ENCODE measurements at regions not wholly inside any gene's neighbourhood (a gene's known extent, or its start where the extent isn't known, plus 50 kb on each side); places are given as distances from the start of the nearest gene placed in this dataset.
A peak's percentile ranks its signal among the peaks of the same experiment; 100 is the strongest.
"Not testable (repeated sequence)": the region's sequence is repeated elsewhere in the genome, so short reads cannot be mapped to it uniquely, and the experiment has no call there.

GRCh38 chr11:109937968-109938367 is 155.2 kb upstream of the ZC3H12C start:
- DNase-seq (ENCODE audit: low spot score): no peak

DNA sequence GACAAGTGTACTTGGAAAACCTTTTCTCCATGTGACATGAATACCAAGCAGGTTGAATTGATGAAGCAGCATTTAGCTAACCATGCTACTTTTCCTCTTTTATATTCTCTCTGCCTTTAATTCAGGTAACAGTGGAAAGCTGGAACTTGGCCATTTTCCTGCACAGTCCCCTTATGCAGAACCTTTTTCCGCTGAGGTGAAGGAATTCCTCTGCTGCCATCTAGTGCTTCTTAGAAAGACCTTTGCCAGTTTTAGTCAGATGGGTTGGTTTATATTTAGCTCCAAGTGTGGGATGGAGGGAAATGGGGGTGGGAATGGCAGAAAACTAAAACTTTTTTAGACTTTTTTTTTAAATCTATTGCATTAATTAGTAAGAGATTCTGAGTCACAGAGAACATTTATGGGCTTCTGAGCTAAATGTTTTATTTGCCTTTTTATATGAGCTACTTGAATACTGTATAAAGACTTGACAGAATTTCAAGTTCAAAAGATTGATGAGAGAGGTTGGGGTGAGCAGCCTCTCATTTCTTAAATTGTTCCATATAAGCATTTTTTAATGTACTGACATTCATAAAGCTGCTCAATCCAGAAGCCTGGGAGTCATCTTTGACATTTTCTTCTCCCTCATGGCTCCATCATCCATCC is 153.9 kb upstream of the ZC3H12C start:
- DNase-seq (ENCODE audit: low spot score): no peak

GRCh38 chr11:109940816-109941215 is 152.4 kb upstream of the ZC3H12C start:
- no peak for DNase-seq (ENCODE audit: low spot score)

DNA sequence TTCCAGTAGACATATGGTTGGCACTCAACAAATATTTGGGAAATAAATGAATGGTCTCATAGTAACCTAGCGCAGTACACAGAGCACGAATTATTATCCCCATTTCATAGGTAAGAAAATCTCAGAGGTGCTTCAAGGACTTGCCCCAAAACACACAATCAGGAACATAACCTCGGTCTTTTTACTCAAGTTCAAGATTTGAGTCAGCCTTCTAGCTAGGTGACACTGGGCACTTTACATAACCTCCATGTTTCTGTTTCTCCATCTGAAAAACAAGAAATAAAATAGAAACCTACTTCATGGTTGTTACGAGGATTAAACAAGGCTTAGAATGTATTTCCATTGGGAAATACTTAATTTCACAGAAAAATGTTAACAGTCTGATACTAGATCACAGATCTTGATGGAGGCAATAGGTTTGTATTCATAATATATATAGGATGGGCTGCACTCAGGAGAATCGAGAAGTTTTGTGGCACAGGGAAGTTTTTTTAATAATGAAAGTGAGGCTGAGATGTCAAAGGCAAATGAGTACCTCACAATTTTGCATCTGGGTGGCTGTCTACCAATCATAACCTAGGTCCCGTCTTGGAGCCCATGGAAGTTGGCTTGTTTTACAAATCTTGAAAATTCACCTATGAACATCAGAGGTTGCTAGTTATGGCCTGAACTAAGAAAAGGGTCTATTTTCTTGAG is 147.4 kb upstream of the ZC3H12C start:
- no peak for DNase-seq (ENCODE audit: low spot score)

GRCh38 chr11:109946322-109946846 is 146.8 kb upstream of the ZC3H12C start:
- peak; percentile 35 for DNase-seq (ENCODE audit: low spot score)

DNA sequence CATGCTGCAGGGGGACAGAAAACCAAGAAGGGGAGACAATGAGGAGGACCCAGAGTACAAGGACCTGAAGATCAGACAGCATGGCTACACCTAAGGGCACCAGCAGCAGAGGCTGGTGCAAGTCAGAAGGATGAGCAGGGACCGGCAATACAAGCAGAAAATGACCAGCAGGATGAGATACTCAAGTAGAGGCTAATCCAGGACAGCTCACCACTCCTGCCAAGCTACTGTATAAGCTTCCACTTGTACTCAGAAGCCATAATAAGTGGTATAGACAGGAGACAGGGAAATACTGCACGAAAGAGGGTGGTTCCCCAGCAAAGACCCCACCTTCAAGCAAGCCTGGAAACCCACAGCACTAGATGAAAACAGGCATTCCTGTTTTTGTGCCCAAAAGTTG is 138.7 kb upstream of the ZC3H12C start:
- no peak for DNase-seq (ENCODE audit: low spot score)

DNA sequence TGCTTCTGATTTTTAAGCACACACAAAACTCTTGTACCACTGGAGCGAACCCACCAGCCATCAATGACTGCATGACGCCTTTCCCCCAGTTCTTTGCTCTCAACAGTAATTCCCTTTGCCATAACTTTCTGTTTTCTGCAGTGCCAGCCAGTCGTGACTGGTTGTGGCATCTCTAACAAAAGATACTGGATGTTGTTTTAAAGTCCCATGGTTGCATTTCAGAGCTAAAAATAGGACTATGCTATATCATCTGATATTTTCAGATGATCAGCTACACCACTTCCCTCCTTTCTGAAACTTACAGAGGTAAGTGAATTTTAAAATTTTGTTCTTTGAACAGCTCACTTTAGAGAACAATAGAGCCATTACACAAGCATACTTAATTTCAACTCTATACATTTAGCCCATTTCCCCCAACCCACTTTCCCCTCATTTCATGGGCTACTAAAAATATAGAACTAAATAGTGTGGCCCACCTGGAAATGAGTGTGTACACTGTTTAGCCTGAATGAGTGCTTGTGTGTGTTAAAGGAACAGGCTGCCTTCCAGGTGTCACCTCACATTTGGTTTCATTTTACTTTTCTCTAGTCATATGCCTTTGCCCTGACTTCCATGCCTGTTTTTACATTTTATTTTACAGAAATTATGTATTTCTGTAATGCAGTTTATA is 136.9 kb upstream of the ZC3H12C start:
- no peak for DNase-seq (ENCODE audit: low spot score)

GRCh38 chr11:109957000-109957399 is 136.2 kb upstream of the ZC3H12C start:
- no peak for DNase-seq (ENCODE audit: low spot score)

GRCh38 chr11:109957601-109958000 is 135.6 kb upstream of the ZC3H12C start:
- DNase-seq (ENCODE audit: low spot score): no peak

- DNase-seq (ENCODE audit: low spot score): no peak
Observed at GRCh38 chr11:109958131-109958820, 134.9 kb upstream of the ZC3H12C start.

DNA sequence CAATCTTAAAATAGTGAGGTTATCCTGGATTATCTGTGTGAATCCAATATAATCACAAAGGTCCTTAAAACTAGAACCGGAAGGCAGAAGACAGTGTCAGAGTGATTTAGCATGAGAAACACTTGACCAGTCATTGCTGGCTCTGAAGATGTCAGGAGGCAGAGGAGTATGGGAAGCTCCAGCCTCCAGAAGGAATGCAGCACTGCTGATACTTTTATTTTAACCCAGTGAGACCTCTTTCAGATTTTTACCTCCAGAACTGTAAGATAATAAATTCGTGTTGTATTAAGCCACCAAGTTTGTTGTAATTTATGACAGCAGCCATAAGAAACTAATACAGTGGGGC is 134.4 kb upstream of the ZC3H12C start:
- DNase-seq (ENCODE audit: low spot score): no peak

DNA sequence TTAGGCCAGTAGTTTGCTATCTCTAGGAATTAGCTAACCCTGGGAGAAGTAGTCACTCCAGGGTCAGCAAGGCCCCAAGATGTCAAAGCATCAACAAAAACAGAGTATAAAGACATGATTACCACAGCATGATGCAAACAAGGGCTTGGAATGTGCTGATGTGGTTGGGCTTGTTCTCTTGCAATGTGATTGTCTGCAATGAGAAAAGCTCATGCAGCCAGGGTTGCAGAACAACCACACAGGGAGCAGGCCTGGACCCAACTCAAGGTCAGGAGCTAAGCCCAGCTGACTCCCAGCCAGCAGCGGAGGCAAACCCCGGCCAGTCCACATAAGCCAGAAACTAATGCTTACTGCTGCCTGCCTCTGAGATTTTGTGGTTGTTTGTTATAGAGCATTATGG is 132.4 kb upstream of the ZC3H12C start:
- DNase-seq (ENCODE audit: low spot score): no peak

GRCh38 chr11:109961261-109961660 is 131.9 kb upstream of the ZC3H12C start:
- no peak for DNase-seq (ENCODE audit: low spot score)

DNA sequence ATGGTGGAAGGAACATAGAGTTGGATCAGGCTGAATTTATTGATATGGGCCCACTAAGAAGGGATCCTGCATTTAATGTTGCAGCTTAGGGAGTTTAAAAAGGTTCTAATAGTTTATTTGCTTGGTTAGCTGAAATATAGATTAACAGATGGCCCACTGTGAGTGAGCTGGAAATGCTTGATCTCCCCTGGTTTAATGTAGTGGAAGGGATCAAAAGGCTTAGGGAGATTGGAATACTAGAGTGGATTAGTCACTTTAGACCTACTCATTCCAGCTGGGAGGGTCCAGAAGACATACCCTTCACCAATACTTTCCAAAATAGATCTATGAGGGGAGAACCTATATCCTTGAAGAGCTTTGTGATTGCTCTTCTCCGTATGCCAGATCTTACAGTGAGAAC is 130.1 kb upstream of the ZC3H12C start:
- DNase-seq (ENCODE audit: low spot score): no peak

- DNase-seq (ENCODE audit: low spot score): no peak
Observed at GRCh38 chr11:109964487-109964886, 128.7 kb upstream of the ZC3H12C start.

DNA sequence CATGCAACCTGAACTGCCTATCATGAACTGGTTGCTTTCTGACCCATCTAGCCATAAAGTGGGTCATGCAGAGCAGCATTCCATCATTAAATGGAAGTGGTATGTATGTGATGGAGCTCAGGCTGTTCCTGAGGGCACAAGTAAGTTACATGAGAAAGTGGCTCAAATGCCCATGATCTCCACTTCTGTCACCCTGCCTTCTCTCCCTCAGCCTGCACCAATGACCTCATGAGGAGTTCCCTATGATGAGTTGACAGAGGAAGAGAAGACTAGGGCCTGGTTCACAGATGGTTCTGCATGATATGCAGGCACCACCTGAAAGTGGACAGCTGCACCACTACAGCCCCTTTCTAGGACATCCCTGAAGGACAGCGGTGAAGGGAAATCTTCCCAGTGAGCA is 127.7 kb upstream of the ZC3H12C start:
- not testable (repeated sequence) for DNase-seq (ENCODE audit: low spot score)

DNA sequence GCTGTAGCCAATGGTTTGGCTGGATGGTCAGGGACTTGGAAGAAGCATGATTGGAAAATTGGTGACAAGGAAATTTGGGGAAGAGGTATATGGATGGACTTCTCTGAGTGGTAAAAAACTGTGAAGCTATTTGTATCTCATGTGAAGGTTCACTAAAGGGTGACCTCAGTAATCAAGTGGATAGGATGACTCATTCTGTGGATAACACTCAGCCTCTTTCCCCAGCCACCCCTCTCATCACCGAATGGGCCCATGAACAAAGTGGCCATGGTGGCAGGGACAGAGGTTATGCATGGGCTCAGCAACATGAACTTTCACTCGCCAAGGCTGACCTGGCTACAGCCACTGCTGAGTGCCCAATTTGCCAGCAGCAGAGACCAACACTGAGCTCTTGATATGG is 127.3 kb upstream of the ZC3H12C start:
- DNase-seq (ENCODE audit: low spot score): not testable (repeated sequence)

GRCh38 chr11:109967136-109967535 is 126.1 kb upstream of the ZC3H12C start:
- not testable (repeated sequence) for DNase-seq (ENCODE audit: low spot score)

GRCh38 chr11:109968299-109968698 is 124.9 kb upstream of the ZC3H12C start:
- no peak for DNase-seq (ENCODE audit: low spot score)

DNA sequence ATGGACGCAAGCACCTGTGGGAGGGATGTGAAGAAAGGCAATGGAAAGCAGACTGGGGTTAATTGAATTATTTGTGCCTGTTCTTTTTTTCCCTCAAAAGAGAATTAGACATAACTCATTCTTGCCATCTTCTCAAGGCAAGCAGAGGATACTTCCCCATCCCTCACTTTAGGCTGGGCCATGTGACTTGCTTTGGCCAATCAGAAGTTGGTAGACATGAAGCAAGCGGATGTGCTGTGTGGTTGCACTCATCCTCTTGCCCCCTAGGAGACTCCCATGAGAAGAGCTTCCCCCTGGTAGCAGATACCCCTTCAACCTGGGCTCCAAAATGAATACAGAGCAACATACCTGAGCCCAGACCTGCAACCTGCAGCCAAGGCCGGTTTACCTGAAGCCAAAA is 124.4 kb upstream of the ZC3H12C start:
- DNase-seq (ENCODE audit: low spot score): no peak

DNA sequence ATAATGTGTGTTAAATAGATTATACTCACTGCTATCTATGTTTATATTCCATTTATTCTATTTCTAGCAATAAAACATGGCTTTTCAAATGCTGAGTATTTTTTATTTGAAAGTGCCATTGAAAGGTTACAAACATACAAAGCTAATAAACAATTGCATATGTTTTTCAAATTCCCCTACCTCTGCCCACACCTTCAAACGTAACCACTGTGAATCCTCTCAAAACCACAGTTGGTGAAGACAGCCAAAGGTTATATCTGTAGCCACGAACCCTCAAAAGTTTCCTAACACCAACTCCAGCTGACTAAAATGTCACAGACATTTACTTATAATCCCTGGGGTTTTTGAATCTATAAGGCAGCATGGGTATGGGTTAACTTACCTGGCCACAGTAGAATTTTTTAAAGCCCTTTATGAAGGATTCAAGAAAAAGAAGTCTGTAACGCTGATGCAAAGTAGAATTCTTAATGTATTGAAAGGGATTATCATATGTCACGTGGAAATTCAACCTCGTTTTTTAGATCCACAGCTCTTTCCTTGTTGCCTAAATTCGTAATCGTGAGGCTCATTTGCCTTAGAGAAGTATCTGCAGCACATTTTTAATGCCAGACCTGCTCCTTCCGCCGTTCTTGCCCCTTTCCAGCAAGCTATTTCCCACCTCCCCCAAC is 122.5 kb upstream of the ZC3H12C start:
- DNase-seq (ENCODE audit: low spot score): no peak

DNA sequence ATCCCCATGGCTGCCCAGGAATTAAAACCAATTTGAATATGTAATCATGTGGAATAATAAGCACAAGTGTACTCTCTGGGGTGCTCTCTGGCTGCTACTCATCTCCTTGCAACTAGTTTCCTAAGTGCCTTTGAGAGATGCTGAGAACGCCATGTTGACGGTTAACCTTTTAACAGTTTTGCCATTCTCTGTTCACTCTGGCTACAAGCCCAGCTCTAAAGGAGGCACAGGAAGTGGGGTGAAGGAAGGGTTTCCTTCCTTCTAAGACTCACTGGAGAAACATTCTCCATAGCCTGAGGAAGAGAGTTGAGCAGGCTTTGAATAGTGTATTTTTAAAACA is 122.0 kb upstream of the ZC3H12C start:
- DNase-seq (ENCODE audit: low spot score): no peak
